ENCODE measurements at regions not wholly inside any gene's neighbourhood (a gene's known extent, or its start where the extent isn't known, plus 50 kb on each side); places are given as distances from the start of the nearest gene placed in this dataset.

- DNase-seq (ENCODE audit: low spot score in 2 of 2), result no peak
- no peak for TF ChIP-seq POLR2A (IDR thresholded peaks at IDR 0.05)
- TF ChIP-seq, protein P1, sequence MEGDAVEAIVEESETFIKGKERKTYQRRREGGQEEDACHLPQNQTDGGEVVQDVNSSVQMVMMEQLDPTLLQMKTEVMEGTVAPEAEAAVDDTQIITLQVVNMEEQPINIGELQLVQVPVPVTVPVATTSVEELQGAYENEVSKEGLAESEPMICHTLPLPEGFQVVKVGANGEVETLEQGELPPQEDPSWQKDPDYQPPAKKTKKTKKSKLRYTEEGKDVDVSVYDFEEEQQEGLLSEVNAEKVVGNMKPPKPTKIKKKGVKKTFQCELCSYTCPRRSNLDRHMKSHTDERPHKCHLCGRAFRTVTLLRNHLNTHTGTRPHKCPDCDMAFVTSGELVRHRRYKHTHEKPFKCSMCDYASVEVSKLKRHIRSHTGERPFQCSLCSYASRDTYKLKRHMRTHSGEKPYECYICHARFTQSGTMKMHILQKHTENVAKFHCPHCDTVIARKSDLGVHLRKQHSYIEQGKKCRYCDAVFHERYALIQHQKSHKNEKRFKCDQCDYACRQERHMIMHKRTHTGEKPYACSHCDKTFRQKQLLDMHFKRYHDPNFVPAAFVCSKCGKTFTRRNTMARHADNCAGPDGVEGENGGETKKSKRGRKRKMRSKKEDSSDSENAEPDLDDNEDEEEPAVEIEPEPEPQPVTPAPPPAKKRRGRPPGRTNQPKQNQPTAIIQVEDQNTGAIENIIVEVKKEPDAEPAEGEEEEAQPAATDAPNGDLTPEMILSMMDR (IDR thresholded peaks at IDR 0.05), result no peak
- H3K4me3 ChIP-seq (ENCODE audit: low read depth, poor library complexity, severe bottlenecking), result no peak overlapping the region
- intact Hi-C loops (cut with DNase I; ENCODE audit: low total_unique reads), result no loop called here
- 77 to 79% methylated on average over 4 of the region's 4 CpGs for WGBS, 2 donors
Observed at GRCh38 chr10:29957236-29957635, 102.2 kb downstream of the JCAD start.

- intact Hi-C loops (cut with DNase I; ENCODE audit: low total_unique reads), result no loop called here
- 94 to 95% methylated on average over 7 of the region's 7 CpGs for WGBS, 2 donors
- DNase-seq (ENCODE audit: low spot score in 2 of 2), result no peak
- no peak overlapping the region for H3K4me3 ChIP-seq (ENCODE audit: low read depth, poor library complexity, severe bottlenecking)
- no peak for TF ChIP-seq POLR2A (IDR thresholded peaks at IDR 0.05)
- TF ChIP-seq, protein P1 (IDR thresholded peaks at IDR 0.05), result no peak
Observed at GRCh38 chr10:29956335-29956924, 103.0 kb downstream of the JCAD start.

DNA sequence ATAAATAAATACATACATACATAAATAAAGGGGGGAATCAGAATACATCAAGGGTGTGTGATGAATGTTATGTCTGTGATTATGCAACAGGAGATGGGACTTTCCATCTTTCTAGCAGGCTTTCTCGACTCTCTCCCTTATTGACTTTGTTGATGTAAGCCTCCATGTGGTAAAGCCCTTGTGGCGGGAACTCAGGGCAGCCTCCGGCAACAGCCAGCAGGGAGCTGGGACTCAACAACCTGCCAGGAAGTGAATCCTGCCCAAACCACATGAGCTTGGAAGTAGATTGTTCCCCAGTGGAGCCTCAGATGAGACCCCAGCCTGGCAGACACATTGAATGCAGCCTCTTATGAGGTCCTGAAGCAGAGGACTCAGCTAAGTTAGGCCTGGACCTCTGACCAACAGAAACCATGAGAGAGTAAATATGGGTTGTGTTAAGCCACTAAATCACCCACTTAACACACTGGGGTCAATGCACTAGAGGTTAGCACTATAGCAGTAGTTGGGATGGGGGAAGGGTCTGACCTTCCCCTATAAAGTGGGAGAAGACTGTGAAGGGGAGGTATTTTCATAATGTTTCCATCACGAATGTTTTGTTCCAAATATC lies 104.0 kb downstream of the JCAD start:
- no peak overlapping the region for H3K4me3 ChIP-seq (ENCODE audit: low read depth, poor library complexity, severe bottlenecking)
- intact Hi-C loops (cut with DNase I; ENCODE audit: low total_unique reads), result no loop called here
- no peak for DNase-seq (ENCODE audit: low spot score in 2 of 2)
- TF ChIP-seq, protein P1 (IDR thresholded peaks at IDR 0.05), result no peak
- TF ChIP-seq POLR2A (IDR thresholded peaks at IDR 0.05), result no peak
- WGBS, 2 donors, result 59 to 69% methylated on average over 4 of the region's 4 CpGs

GRCh38 chr10:29951441-29951931 lies 107.9 kb downstream of the JCAD start:
- no peak for TF ChIP-seq POLR2A (IDR thresholded peaks at IDR 0.05)
- TF ChIP-seq, protein P1 (IDR thresholded peaks at IDR 0.05), result no peak
- peak in 1 of 2 donors; percentile 76 for DNase-seq (ENCODE audit: low spot score in 2 of 2)
- H3K4me3 ChIP-seq (ENCODE audit: low read depth, poor library complexity, severe bottlenecking), result no peak overlapping the region
- WGBS, 2 donors, result 43 to 58% methylated on average over 11 of the region's 11 CpGs
- intact Hi-C loops (cut with DNase I; ENCODE audit: low total_unique reads), result no loop called here

DNA sequence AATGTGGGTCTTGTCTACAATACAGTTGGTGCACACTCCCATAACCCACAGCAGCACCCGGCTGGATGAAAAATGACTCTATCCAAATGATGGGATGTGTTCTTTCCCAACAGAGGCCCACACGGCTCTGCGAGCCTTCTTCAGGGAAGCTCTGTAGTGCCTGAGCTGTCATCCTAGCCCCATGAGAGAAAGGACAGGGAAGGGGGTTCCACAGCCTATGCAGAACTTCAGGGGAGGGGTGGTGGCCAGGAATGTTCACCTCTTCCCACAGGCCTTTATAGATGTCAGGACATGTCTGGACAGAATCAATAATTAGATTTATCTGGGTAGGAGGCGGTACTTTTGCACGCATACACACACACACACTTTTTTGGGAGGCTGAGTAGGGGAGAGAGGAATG lies 109.0 kb downstream of the JCAD start:
- 48 to 68% methylated on average over 5 of the region's 5 CpGs for WGBS, 2 donors
- TF ChIP-seq, protein P1 (IDR thresholded peaks at IDR 0.05), result no peak
- no peak for TF ChIP-seq POLR2A (IDR thresholded peaks at IDR 0.05)
- peak in 1 of 2 donors; percentile 71 for DNase-seq (ENCODE audit: low spot score in 2 of 2)
- intact Hi-C loops (cut with DNase I; ENCODE audit: low total_unique reads), result no loop called here
- H3K4me3 ChIP-seq (ENCODE audit: low read depth, poor library complexity, severe bottlenecking), result no peak overlapping the region

All from lower leg skin (tissue), 4 donors.